Amygdala (tissue), 56 donors: ENCODE measurements at regions not wholly inside any gene's neighbourhood (a gene's known extent, or its start where the extent isn't known, plus 50 kb on each side); places are given as distances from the start of the nearest gene placed in this dataset.
"Not testable (repeated sequence)": the region's sequence is repeated elsewhere in the genome, so short reads cannot be mapped to it uniquely, and the experiment has no call there.

Source experiments
- DNase-seq, 56 donors: peaks; one replicate each; lab custom pipeline; 2025; lab: John Stamatoyannopoulos, UW

DNA sequence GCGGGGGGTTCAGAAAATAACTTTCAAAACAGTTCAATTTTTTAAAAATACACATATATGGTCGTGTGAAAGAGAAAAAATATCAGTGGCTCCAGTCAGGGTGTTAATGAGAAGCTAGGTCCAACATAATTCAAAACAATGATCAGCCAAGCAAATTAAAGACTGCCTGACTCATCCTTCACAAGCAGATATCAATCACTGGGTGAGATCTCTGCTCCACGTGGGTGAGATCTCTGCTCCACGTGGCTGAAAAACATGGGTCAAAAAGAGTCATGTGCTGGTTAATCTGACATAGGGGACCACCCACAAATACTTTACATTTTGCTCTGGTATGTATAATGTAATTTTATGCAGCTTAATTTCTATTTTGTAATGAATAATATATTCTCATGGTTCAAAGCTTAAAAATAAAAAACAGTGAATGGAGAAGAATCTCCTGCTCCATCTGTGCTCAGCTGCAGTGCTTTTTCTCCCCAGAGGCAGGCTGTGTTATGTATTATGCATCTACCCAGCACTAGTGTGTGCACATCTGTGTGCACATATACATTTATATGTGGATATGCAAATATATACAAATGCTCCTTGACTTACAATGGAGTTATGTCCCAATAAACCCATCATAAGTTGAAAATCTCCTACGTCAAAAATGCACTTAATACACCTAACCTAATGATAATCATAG, 93.1 kb upstream of the S1PR3 start:
- DNase-seq = no peak

DNA sequence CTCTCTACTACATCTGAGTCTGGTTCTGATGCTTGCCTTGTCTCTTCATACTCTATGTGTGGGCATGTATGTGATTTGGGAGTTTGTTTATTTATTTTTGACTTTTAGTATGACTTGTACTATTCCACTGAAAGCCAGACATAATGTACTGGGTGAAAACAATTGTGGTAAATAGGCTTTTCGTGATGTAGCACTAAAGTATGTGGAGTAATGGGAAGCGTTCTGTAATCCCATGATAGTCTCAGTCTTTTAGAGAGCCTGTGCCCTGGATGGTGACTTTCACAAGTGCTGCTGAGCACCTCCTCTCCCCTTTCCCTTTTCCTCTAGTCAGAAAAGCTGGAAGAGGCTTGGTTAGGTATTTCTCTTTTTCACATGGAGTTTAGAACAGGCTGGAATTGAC, 85.8 kb upstream of the S1PR3 start:
- DNase-seq = no peak

DNA sequence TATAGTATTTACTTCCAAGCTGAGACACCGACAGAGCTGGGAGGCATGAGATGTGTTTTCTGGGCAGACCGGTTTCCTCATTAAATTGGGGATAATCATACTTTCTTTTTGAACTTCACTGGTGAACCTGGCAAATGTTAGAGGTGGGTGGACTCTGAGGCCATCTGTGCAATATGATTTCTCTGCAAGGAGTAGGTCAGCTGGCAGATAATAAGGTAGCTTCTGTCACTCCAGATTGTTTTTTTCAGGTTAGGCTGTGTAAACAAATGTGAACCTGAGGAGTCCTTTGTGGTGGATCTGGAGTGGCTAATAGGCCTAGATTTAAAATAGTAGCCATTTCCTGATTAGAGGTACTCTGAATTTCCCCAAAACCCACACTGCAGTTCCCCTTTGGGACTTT, 75.4 kb upstream of the S1PR3 start:
- DNase-seq = no peak

DNA sequence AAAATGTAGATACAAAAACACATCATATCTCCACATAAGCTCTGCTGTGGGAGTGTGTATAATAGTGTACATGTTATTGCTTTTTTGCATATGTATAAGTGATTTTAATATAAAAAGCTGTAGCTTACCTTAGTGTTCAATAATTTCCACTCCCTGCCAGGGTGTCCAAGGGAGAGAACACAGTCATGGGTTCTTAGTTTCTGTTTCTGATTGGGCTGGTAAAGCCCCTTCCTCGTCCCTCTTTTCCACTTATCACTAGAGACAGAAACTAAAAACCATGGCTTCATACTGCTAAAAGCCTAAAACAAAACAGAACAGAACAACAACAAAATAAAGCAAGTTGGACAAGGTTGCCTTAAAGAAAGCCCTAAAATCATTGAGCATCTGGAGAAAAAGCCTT, 74.4 kb upstream of the S1PR3 start:
- no peak for DNase-seq

DNA sequence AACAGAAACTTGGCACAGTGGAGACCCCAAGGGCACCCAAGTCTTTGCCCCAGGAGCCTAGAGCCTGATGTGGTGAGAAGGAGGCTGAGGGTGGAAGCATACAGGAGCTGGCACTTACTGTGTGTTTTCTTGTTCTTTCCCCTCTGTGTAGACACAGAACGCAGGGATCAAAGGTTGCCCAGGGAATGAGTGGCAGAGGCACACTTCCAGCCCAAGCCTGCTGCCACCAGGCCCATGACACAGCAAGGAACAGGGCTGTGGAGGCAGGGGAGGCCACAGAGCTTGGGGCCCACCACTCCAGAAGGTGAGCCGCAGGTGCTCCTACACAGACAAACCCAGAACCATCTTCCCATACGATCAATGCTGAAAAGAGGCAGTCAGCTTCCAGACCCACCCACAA, 73.9 kb upstream of the S1PR3 start:
- DNase-seq = no peak

GRCh38 chr9:88918537-88918936, 72.7 kb upstream of the S1PR3 start:
- DNase-seq = not testable (repeated sequence)

GRCh38 chr9:88920645-88921044, 70.6 kb upstream of the S1PR3 start:
- DNase-seq = no peak

GRCh38 chr9:88922091-88922490, 69.2 kb upstream of the S1PR3 start:
- DNase-seq = no peak

DNA sequence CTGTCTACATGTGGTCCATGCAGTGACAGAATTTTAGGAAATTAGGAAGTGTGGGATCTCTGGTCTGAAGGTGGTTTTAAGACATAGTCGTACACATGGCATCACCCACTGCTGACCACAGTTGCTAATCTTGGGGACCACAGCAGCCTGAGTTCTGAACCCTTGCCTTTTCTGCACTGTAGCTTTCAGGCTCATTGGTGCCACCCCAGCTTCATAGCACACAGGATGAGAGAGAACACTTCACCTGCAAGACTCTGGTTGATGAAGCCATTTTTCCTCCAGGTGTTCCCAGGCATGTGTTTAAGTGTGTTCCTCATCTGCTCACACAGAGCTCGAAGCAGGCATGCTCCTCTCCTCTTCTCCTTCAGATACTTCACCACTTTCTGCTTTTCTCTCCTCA, 68.2 kb upstream of the S1PR3 start:
- no peak for DNase-seq

GRCh38 chr9:88923653-88924288, 67.5 kb upstream of the S1PR3 start:
- DNase-seq = no peak

DNA sequence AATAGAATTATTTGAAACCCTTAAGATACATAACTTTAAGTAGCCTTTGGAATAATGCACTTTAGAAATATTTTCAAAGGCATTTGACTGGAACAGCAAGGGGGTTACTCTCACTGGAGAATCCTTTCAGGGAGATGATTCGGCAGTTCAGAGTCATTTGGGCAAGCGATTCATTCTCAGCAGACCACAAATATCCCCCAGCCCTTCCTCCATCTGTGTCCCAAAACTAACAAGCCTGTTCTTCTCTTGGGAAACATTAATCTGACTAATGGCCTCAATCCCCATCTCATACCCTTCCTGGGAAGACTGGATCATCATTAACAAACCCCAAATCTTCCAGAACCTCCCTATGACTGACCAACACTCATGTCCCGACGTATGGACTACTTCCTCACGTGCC, 65.8 kb upstream of the S1PR3 start:
- DNase-seq = no peak

- DNase-seq = no peak
Measured at GRCh38 chr9:88926781-88927505, 64.3 kb upstream of the S1PR3 start.

- DNase-seq = no peak
Measured at GRCh38 chr9:88927510-88927909, 63.8 kb upstream of the S1PR3 start.

DNA sequence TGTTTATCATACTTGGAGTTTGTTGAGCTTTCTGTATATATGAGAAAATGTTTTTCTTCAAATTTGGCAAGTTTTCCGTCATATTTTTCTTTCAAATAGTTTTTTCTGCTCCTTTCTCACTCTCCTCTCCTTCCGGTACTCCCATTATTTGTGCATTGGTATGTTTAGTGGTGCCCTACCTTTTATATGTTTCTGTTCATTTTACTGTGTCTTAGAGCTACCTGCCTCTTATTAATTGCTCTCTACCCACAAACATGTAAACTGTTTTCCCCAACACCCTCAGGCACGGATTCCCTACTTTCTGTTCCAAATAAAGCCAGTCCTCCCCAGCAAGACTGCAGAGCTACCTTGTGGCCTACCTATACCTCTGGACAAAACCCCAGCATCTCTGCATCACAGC, 60.6 kb upstream of the S1PR3 start:
- DNase-seq = no peak

GRCh38 chr9:88932766-88933165, 58.5 kb upstream of the S1PR3 start:
- no peak for DNase-seq

- DNase-seq = no peak
Measured at GRCh38 chr9:88933607-88934379, 57.5 kb upstream of the S1PR3 start.

GRCh38 chr9:88934876-88935535, 56.3 kb upstream of the S1PR3 start:
- DNase-seq = no peak

GRCh38 chr9:88936132-88936531, 55.1 kb upstream of the S1PR3 start:
- no peak for DNase-seq

- no peak for DNase-seq
Measured at GRCh38 chr9:88936668-88937067, 54.6 kb upstream of the S1PR3 start.

- no peak for DNase-seq
Measured at GRCh38 chr9:88937248-88937647, 54.0 kb upstream of the S1PR3 start.

DNA sequence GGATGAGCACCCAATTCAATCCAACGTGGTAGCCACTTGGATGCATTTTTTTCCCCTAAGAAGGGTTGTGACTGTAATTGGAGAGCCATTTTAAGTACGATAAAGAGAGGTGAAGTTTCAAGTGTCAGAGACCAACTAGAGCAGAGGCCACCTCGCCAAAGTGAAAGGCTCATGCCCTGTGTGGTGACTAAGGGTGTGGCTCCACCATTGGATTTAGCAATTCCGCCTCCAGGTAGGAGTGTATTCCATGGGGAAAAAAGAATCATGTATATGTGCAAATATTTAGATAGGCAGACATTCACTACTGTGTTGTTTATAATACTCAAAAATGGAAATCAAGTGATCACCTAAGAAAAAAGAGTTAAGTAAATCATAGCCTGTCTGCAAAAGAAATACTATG, 53.1 kb upstream of the S1PR3 start:
- DNase-seq = no peak
